Sigmoid colon (tissue), 4 donors: ENCODE measurements at regions not wholly inside any gene's neighbourhood (a gene's known extent, or its start where the extent isn't known, plus 50 kb on each side); places are given as distances from the start of the nearest gene placed in this dataset.

ENCODE experiments used
- EP300 ChIP-seq, 4 donors: sonication (generic); formaldehyde crosslinking; IDR thresholded peaks; one replicate each; pipeline ENCODE4 v1.6.1; 2017; ENCODE audit warnings: antibody characterized with exemption in 4 of 4
- POLR2A ChIP-seq, 2 donors: fragments of 450-650 bp; IDR thresholded peaks; one replicate each; pipeline ENCODE4 v1.6.1; 2016; ENCODE audit warnings: antibody characterized with exemption in 2 of 2, mild to moderate bottlenecking in 2 of 2, moderate library complexity in 2 of 2
- POLR2AphosphoS5 ChIP-seq, 4 donors: sonication (generic); formaldehyde crosslinking; IDR thresholded peaks; one replicate each; pipeline ENCODE4 v1.6.1; 2017; ENCODE audit warnings: antibody characterized with exemption in 4 of 4
- TF ChIP-seq, protein P1 (sequence below), 4 experiments: fragments of 450-650 bp in 3 of 4; fragments of 200-600 bp in 1 of 4; IDR thresholded peaks; one replicate each; pipeline ENCODE4 v1.5.1; 2016 to 2019; ENCODE audit warnings: antibody characterized with exemption in 4 of 4, mild to moderate bottlenecking in 3 of 4, moderate library complexity in 2 of 4

DNA sequence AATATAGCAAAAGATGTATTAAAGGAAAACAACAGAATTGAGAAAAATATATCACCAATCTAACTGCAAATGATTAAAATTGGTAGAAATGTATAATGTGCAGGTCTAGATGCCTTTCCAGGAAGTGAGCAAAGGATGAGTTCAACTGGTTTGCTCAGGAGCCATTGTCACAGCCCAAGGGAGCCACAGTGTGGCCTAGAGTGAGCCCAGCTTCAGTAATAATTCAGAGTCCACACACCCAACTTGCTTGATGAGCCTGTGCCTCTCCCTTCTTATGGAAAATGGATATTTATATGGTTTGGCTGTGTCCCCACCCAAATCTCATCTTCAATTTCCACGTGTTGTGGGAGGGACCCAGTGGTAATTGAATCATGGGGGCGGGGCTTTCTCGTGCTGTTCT lies 92.2 kb upstream of the ASAP2 start:
- TF ChIP-seq, protein P1, sequence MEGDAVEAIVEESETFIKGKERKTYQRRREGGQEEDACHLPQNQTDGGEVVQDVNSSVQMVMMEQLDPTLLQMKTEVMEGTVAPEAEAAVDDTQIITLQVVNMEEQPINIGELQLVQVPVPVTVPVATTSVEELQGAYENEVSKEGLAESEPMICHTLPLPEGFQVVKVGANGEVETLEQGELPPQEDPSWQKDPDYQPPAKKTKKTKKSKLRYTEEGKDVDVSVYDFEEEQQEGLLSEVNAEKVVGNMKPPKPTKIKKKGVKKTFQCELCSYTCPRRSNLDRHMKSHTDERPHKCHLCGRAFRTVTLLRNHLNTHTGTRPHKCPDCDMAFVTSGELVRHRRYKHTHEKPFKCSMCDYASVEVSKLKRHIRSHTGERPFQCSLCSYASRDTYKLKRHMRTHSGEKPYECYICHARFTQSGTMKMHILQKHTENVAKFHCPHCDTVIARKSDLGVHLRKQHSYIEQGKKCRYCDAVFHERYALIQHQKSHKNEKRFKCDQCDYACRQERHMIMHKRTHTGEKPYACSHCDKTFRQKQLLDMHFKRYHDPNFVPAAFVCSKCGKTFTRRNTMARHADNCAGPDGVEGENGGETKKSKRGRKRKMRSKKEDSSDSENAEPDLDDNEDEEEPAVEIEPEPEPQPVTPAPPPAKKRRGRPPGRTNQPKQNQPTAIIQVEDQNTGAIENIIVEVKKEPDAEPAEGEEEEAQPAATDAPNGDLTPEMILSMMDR (IDR thresholded peaks at IDR 0.05), result no peak
- TF ChIP-seq POLR2A (IDR thresholded peaks at IDR 0.05) (no peak), EP300 (IDR thresholded peaks at IDR 0.05) (no peak), POLR2AphosphoS5 (IDR thresholded peaks at IDR 0.05) (no peak)
